ENCODE measurements at regions not wholly inside any gene's neighbourhood (a gene's known extent, or its start where the extent isn't known, plus 50 kb on each side); places are given as distances from the start of the nearest gene placed in this dataset.

- no peak for DNase-seq
Observed at GRCh38 chr20:39603219-39603618, 641.1 kb downstream of the DHX35 start.

GRCh38 chr20:39602649-39603048, 640.5 kb downstream of the DHX35 start:
- DNase-seq, result no peak

- no peak for DNase-seq
Observed at GRCh38 chr20:39600871-39601270, 638.7 kb downstream of the DHX35 start.

GRCh38 chr20:39600156-39600555, 638.0 kb downstream of the DHX35 start:
- DNase-seq, result no peak

- DNase-seq, result no peak
Observed at GRCh38 chr20:39596554-39596953, 634.4 kb downstream of the DHX35 start.

GRCh38 chr20:39592371-39592770, 630.2 kb downstream of the DHX35 start:
- DNase-seq, result no peak

GRCh38 chr20:39588148-39588757, 626.1 kb downstream of the DHX35 start:
- DNase-seq, result no peak

GRCh38 chr20:39581034-39581433, 618.9 kb downstream of the DHX35 start:
- DNase-seq, result no peak

GRCh38 chr20:39576771-39577170, 614.6 kb downstream of the DHX35 start:
- DNase-seq, result no peak

GRCh38 chr20:39574061-39574460, 611.9 kb downstream of the DHX35 start:
- DNase-seq, result no peak

- DNase-seq, result no peak
Observed at GRCh38 chr20:39571171-39571570, 609.0 kb downstream of the DHX35 start.

- DNase-seq, result no peak
Observed at GRCh38 chr20:39568109-39568508, 606.0 kb downstream of the DHX35 start.

- DNase-seq, result no peak
Observed at GRCh38 chr20:39563349-39563748, 601.2 kb downstream of the DHX35 start.

- DNase-seq, result no peak
Observed at GRCh38 chr20:39554341-39554740, 592.2 kb downstream of the DHX35 start.

GRCh38 chr20:39553120-39553519, 591.0 kb downstream of the DHX35 start:
- DNase-seq, result no peak

GRCh38 chr20:39549733-39550132, 587.6 kb downstream of the DHX35 start:
- no peak for DNase-seq

GRCh38 chr20:39547546-39548408, 585.6 kb downstream of the DHX35 start:
- no peak for DNase-seq

- no peak for DNase-seq
Observed at GRCh38 chr20:39541136-39541803, 579.1 kb downstream of the DHX35 start.

GRCh38 chr20:39538317-39538716, 576.2 kb downstream of the DHX35 start:
- DNase-seq, result no peak

- DNase-seq, result no peak
Observed at GRCh38 chr20:39535301-39535700, 573.2 kb downstream of the DHX35 start.

- DNase-seq, result no peak
Observed at GRCh38 chr20:39534846-39535245, 572.7 kb downstream of the DHX35 start.

- DNase-seq, result no peak
Observed at GRCh38 chr20:39533858-39534257, 571.7 kb downstream of the DHX35 start.

GRCh38 chr20:39532205-39532604, 570.1 kb downstream of the DHX35 start:
- DNase-seq, result no peak

GRCh38 chr20:39528436-39528835, 566.3 kb downstream of the DHX35 start:
- DNase-seq, result no peak

Data from hindlimb muscle (tissue), 1 donor.